Panc1 (cell line): ENCODE measurements at regions not wholly inside any gene's neighbourhood (a gene's known extent, or its start where the extent isn't known, plus 50 kb on each side); places are given as distances from the start of the nearest gene placed in this dataset.

ENCODE experiments used
- TF ChIP-seq, protein P1 (sequence below): fragments of 450-650 bp; IDR thresholded peaks from 2 replicates; pipeline ENCODE4 v1.5.1; 2017; ENCODE audit warnings: mild to moderate bottlenecking
- TF ChIP-seq, protein P2 (sequence below), 2 experiments: IDR thresholded peaks; 2 replicates each; pipeline ENCODE4 v1.6.1; 2011 to 2012; ENCODE audit warnings: low read depth in 2 of 2, control low read depth in 1 of 2, low read length in 1 of 2, mild to moderate bottlenecking in 1 of 2, moderate library complexity in 1 of 2; ENCODE audit not compliant: insufficient read depth in 1 of 2

DNA sequence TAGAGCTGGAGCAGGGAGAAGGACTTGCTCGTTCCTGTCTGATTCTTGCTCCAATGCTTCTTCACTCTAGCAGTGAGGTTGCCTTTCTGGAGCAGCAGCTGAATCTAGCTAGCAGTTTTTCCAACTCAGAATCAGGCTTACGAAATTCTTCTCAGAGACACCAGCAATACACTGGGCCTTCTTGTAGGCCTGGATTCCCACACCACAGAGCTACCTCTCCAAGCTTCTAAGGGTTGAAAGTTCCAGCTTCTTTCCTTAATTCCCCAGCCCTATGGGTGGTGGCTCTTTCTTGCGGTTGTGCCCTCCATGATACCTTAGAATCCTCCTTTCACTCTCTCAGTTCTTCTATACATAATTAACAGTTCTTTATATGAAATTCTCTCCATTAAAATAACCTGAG, 586.6 kb downstream of the INHBA start:
- TF ChIP-seq, protein P1, sequence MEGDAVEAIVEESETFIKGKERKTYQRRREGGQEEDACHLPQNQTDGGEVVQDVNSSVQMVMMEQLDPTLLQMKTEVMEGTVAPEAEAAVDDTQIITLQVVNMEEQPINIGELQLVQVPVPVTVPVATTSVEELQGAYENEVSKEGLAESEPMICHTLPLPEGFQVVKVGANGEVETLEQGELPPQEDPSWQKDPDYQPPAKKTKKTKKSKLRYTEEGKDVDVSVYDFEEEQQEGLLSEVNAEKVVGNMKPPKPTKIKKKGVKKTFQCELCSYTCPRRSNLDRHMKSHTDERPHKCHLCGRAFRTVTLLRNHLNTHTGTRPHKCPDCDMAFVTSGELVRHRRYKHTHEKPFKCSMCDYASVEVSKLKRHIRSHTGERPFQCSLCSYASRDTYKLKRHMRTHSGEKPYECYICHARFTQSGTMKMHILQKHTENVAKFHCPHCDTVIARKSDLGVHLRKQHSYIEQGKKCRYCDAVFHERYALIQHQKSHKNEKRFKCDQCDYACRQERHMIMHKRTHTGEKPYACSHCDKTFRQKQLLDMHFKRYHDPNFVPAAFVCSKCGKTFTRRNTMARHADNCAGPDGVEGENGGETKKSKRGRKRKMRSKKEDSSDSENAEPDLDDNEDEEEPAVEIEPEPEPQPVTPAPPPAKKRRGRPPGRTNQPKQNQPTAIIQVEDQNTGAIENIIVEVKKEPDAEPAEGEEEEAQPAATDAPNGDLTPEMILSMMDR = no peak
- TF ChIP-seq, protein P2, sequence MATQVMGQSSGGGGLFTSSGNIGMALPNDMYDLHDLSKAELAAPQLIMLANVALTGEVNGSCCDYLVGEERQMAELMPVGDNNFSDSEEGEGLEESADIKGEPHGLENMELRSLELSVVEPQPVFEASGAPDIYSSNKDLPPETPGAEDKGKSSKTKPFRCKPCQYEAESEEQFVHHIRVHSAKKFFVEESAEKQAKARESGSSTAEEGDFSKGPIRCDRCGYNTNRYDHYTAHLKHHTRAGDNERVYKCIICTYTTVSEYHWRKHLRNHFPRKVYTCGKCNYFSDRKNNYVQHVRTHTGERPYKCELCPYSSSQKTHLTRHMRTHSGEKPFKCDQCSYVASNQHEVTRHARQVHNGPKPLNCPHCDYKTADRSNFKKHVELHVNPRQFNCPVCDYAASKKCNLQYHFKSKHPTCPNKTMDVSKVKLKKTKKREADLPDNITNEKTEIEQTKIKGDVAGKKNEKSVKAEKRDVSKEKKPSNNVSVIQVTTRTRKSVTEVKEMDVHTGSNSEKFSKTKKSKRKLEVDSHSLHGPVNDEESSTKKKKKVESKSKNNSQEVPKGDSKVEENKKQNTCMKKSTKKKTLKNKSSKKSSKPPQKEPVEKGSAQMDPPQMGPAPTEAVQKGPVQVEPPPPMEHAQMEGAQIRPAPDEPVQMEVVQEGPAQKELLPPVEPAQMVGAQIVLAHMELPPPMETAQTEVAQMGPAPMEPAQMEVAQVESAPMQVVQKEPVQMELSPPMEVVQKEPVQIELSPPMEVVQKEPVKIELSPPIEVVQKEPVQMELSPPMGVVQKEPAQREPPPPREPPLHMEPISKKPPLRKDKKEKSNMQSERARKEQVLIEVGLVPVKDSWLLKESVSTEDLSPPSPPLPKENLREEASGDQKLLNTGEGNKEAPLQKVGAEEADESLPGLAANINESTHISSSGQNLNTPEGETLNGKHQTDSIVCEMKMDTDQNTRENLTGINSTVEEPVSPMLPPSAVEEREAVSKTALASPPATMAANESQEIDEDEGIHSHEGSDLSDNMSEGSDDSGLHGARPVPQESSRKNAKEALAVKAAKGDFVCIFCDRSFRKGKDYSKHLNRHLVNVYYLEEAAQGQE (IDR thresholded peaks at IDR 0.05; ENCODE audit: insufficient read depth in 1 of 2, low read depth in 2 of 2, low read length in 1 of 2) = no peak
